NCI-H1694 treated with DMSO at 0.1 percent for 48 hours (cell line): ENCODE measurements at regions not wholly inside any gene's neighbourhood (a gene's known extent, or its start where the extent isn't known, plus 50 kb on each side); places are given as distances from the start of the nearest gene placed in this dataset.

Experiments used
- DNase-seq: peaks from one replicate; lab custom pipeline; 2025; lab: John Stamatoyannopoulos, UW

- no peak for DNase-seq
Observed at GRCh38 chr15:26182441-26182840, 319.3 kb upstream of the ATP10A start.

GRCh38 chr15:26179906-26180305 is 316.8 kb upstream of the ATP10A start:
- no peak for DNase-seq

- no peak for DNase-seq
Observed at GRCh38 chr15:26178640-26179220, 315.6 kb upstream of the ATP10A start.

- no peak for DNase-seq
Observed at GRCh38 chr15:26177816-26178215, 314.7 kb upstream of the ATP10A start.

- DNase-seq: no peak
Observed at GRCh38 chr15:26176831-26177230, 313.7 kb upstream of the ATP10A start.

GRCh38 chr15:26171266-26171665 is 308.1 kb upstream of the ATP10A start:
- no peak for DNase-seq

GRCh38 chr15:26166429-26166828 is 303.3 kb upstream of the ATP10A start:
- no peak for DNase-seq

- DNase-seq: no peak
Observed at GRCh38 chr15:26165546-26165945, 302.4 kb upstream of the ATP10A start.

- DNase-seq: no peak
Observed at GRCh38 chr15:26160343-26160742, 297.2 kb upstream of the ATP10A start.

GRCh38 chr15:26158176-26158575 is 295.0 kb upstream of the ATP10A start:
- no peak for DNase-seq

GRCh38 chr15:26157081-26157480 is 294.0 kb upstream of the ATP10A start:
- DNase-seq: peak; percentile 10

- DNase-seq: no peak
Observed at GRCh38 chr15:26156051-26156450, 292.9 kb upstream of the ATP10A start.

- DNase-seq: no peak
Observed at GRCh38 chr15:26148156-26148860, 285.2 kb upstream of the ATP10A start.

- DNase-seq: no peak
Observed at GRCh38 chr15:26146202-26146601, 283.1 kb upstream of the ATP10A start.

GRCh38 chr15:26145796-26146195 is 282.7 kb upstream of the ATP10A start:
- no peak for DNase-seq

- no peak for DNase-seq
Observed at GRCh38 chr15:26144836-26145235, 281.7 kb upstream of the ATP10A start.

GRCh38 chr15:26143221-26143620 is 280.1 kb upstream of the ATP10A start:
- DNase-seq: no peak

- DNase-seq: no peak
Observed at GRCh38 chr15:26134812-26135211, 271.7 kb upstream of the ATP10A start.

- no peak for DNase-seq
Observed at GRCh38 chr15:26134152-26134551, 271.0 kb upstream of the ATP10A start.

GRCh38 chr15:26132811-26133210 is 269.7 kb upstream of the ATP10A start:
- DNase-seq: no peak

GRCh38 chr15:26129852-26130251 is 266.7 kb upstream of the ATP10A start:
- no peak for DNase-seq

- no peak for DNase-seq
Observed at GRCh38 chr15:26128611-26129140, 265.5 kb upstream of the ATP10A start.

- no peak for DNase-seq
Observed at GRCh38 chr15:26126819-26127387, 263.8 kb upstream of the ATP10A start.
